T1000 (cell line): ENCODE measurements at regions not wholly inside any gene's neighbourhood (a gene's known extent, or its start where the extent isn't known, plus 50 kb on each side); places are given as distances from the start of the nearest gene placed in this dataset.
"Not testable (repeated sequence)": the region's sequence is repeated elsewhere in the genome, so short reads cannot be mapped to it uniquely, and the experiment has no call there.

Experiments used
- DNase-seq: peaks from one replicate; lab custom pipeline; 2025; ENCODE audit warnings: mixed read lengths; lab: John Stamatoyannopoulos, UW

- DNase-seq, result no peak
These were observed 713.5 kb downstream of the AMY1C start for GRCh38 chr1:104463126-104463697.

- no peak for DNase-seq
These were observed 716.4 kb downstream of the AMY1C start for GRCh38 chr1:104466068-104466467.

- DNase-seq, result no peak
These were observed 717.9 kb downstream of the AMY1C start for GRCh38 chr1:104467590-104467989.

- no peak for DNase-seq
These were observed 718.6 kb downstream of the AMY1C start for GRCh38 chr1:104468282-104468681.

GRCh38 chr1:104476126-104476525, 726.4 kb downstream of the AMY1C start:
- no peak for DNase-seq

- DNase-seq, result no peak
These were observed 738.8 kb downstream of the AMY1C start for GRCh38 chr1:104488296-104489015.

- DNase-seq, result no peak
These were observed 776.6 kb downstream of the AMY1C start for GRCh38 chr1:104526158-104526795.

GRCh38 chr1:104531990-104532389, 782.3 kb downstream of the AMY1C start:
- no peak for DNase-seq

GRCh38 chr1:104574620-104575019, 824.9 kb downstream of the AMY1C start:
- no peak for DNase-seq

- DNase-seq, result no peak
These were observed 843.2 kb downstream of the AMY1C start for GRCh38 chr1:104592926-104593325.

- DNase-seq, result no peak
These were observed 843.9 kb downstream of the AMY1C start for GRCh38 chr1:104593413-104594187.

- DNase-seq, result no peak
These were observed 867.8 kb downstream of the AMY1C start for GRCh38 chr1:104617474-104617873.

- DNase-seq, result no peak
These were observed 871.5 kb downstream of the AMY1C start for GRCh38 chr1:104621221-104621620.

- no peak for DNase-seq
These were observed 874.8 kb downstream of the AMY1C start for GRCh38 chr1:104624538-104624937.

GRCh38 chr1:104629589-104629988, 879.9 kb downstream of the AMY1C start:
- DNase-seq, result no peak

GRCh38 chr1:104630567-104631149, 881.0 kb downstream of the AMY1C start:
- no peak for DNase-seq

GRCh38 chr1:104636581-104636980, 886.9 kb downstream of the AMY1C start:
- no peak for DNase-seq

GRCh38 chr1:104646233-104646632, 896.5 kb downstream of the AMY1C start:
- no peak for DNase-seq

- DNase-seq, result no peak
These were observed 898.6 kb downstream of the AMY1C start for GRCh38 chr1:104648269-104648691.

GRCh38 chr1:104664374-104664773, 914.7 kb downstream of the AMY1C start:
- not testable (repeated sequence) for DNase-seq

- no peak for DNase-seq
These were observed 915.6 kb downstream of the AMY1C start for GRCh38 chr1:104665300-104665699.

- no peak for DNase-seq
These were observed 922.1 kb downstream of the AMY1C start for GRCh38 chr1:104671684-104672353.
